ENCODE measurements at regions not wholly inside any gene's neighbourhood (a gene's known extent, or its start where the extent isn't known, plus 50 kb on each side); places are given as distances from the start of the nearest gene placed in this dataset.

GRCh38 chrX:137430984-137431475, 134.9 kb upstream of the ZIC3 start:
- Histone ChIP-seq H3K36me3 (ENCODE audit: insufficient read depth, low read length, poor library complexity, severe bottlenecking) (no peaks in the 10 kb centered on the region), H3K27me3 (replicated peaks; ENCODE audit: insufficient read depth, low read depth, low read length, poor library complexity) (peaks cover 22% of the 10 kb centered on the region), H3K4me1 (ENCODE audit: insufficient read depth, low read length, poor library complexity, severe bottlenecking) (no peaks in the 10 kb centered on the region), H3K4me3 (ENCODE audit: low read depth, low read length, poor library complexity, severe bottlenecking) (no peak overlapping the region), H3K27ac (ENCODE audit: low read depth, low read length, poor library complexity, severe bottlenecking) (no peak overlapping the region), H3K9me3 (ENCODE audit: low read depth, low read length, poor library complexity, severe bottlenecking) (no peaks in the 10 kb centered on the region)
- no TSS peak for BruUV-seq (replicated peaks)
- DNase-seq (ENCODE audit: low spot score) = no peak
- CTCF ChIA-PET = no interaction called here
- no peak for TF ChIP-seq EZH2 (IDR thresholded peaks at IDR 0.05; ENCODE audit: borderline replicate concordance, low read depth, low read length, poor library complexity, severe bottlenecking)
- TF ChIP-seq CTCF (conservative IDR thresholded peaks at IDR 0.05; ENCODE audit: low read depth, low read length) = no peak
- intact Hi-C loops (cut with micrococcal nuclease; ENCODE audit: unreplicated experiment) = no loop called here
- POLR2A ChIA-PET (ENCODE audit: low non-redundant PET) = no interaction called here

- POLR2A ChIA-PET (ENCODE audit: low non-redundant PET) = no interaction called here
- no peak overlapping the region for H3K4me3 ChIP-seq (ENCODE audit: low read depth, low read length, poor library complexity, severe bottlenecking)
- CTCF ChIA-PET = no interaction called here
Measured at GRCh38 chrX:137430301-137430700, 135.6 kb upstream of the ZIC3 start.

GRCh38 chrX:137428766-137429591, 136.9 kb upstream of the ZIC3 start:
- Histone ChIP-seq H3K4me3 (ENCODE audit: low read depth, low read length, poor library complexity, severe bottlenecking) (no peak overlapping the region), H3K4me1 (ENCODE audit: insufficient read depth, low read length, poor library complexity, severe bottlenecking) (no peaks in the 10 kb centered on the region), H3K27me3 (replicated peaks; ENCODE audit: insufficient read depth, low read depth, low read length, poor library complexity) (peaks cover 39% of the 10 kb centered on the region), H3K36me3 (ENCODE audit: insufficient read depth, low read length, poor library complexity, severe bottlenecking) (no peaks in the 10 kb centered on the region), H3K27ac (ENCODE audit: low read depth, low read length, poor library complexity, severe bottlenecking) (no peak overlapping the region), H3K9me3 (ENCODE audit: low read depth, low read length, poor library complexity, severe bottlenecking) (no peaks in the 10 kb centered on the region)
- no TSS peak for BruUV-seq (replicated peaks)
- intact Hi-C loops (cut with micrococcal nuclease; ENCODE audit: unreplicated experiment) = loop anchor here (5.0 kb wide), 1 partner anchor 138 kb away; the partner anchor contains the start of gene ZIC3
- CTCF ChIA-PET = no interaction called here
- DNase-seq (ENCODE audit: low spot score) = peak; percentile 17
- POLR2A ChIA-PET (ENCODE audit: low non-redundant PET) = no interaction called here
- TF ChIP-seq EZH2 (IDR thresholded peaks at IDR 0.05; ENCODE audit: borderline replicate concordance, low read depth, low read length, poor library complexity, severe bottlenecking) (no peak), CTCF (conservative IDR thresholded peaks at IDR 0.05; ENCODE audit: low read depth, low read length) (peak; percentile 38; the same call in 1 of the 2 replicates)

More at GRCh38 chrX:137430301-137430700, 135.6 kb upstream of the ZIC3 start:
- Histone ChIP-seq H3K9me3 (ENCODE audit: low read depth, low read length, poor library complexity, severe bottlenecking) (no peaks in the 10 kb centered on the region), H3K27me3 (replicated peaks; ENCODE audit: insufficient read depth, low read depth, low read length, poor library complexity) (peaks cover 29% of the 10 kb centered on the region), H3K36me3 (ENCODE audit: insufficient read depth, low read length, poor library complexity, severe bottlenecking) (no peaks in the 10 kb centered on the region), H3K27ac (ENCODE audit: low read depth, low read length, poor library complexity, severe bottlenecking) (no peak overlapping the region), H3K4me1 (ENCODE audit: insufficient read depth, low read length, poor library complexity, severe bottlenecking) (no peaks in the 10 kb centered on the region)
- no peak for DNase-seq (ENCODE audit: low spot score)
- intact Hi-C loops (cut with micrococcal nuclease; ENCODE audit: unreplicated experiment) = no loop called here
- no peak for TF ChIP-seq EZH2 (IDR thresholded peaks at IDR 0.05; ENCODE audit: borderline replicate concordance, low read depth, low read length, poor library complexity, severe bottlenecking)
- TF ChIP-seq CTCF (conservative IDR thresholded peaks at IDR 0.05; ENCODE audit: low read depth, low read length) = no peak
- BruUV-seq (replicated peaks) = no TSS peak

Measured in A673 (cell line).